ENCODE measurements at regions not wholly inside any gene's neighbourhood (a gene's known extent, or its start where the extent isn't known, plus 50 kb on each side); places are given as distances from the start of the nearest gene placed in this dataset.

GRCh38 chr2:164142755-164143154 lies 406.9 kb upstream of the FIGN start:
- TF ChIP-seq CTCF (IDR thresholded peaks at IDR 0.05): no peak
- no peak for TF ChIP-seq ZFX (IDR thresholded peaks at IDR 0.05; ENCODE audit: borderline replicate concordance)
